IgD-negative memory B cell (primary cell): ENCODE measurements at regions not wholly inside any gene's neighbourhood (a gene's known extent, or its start where the extent isn't known, plus 50 kb on each side); places are given as distances from the start of the nearest gene placed in this dataset.

Experiments
- H3K27ac Mint-ChIP-seq, 3 donors: one replicate each; pipeline ENCODE4 v1.8.0; 2020 to 2022; ENCODE audit warnings: mild to moderate bottlenecking in 3 of 3, mixed read lengths in 3 of 3, moderate library complexity in 1 of 3
- H3K27me3 Mint-ChIP-seq: one replicate; pipeline ENCODE4 v1.8.0; 2021; ENCODE audit warnings: mixed read lengths
- H3K36me3 Mint-ChIP-seq: one replicate; pipeline ENCODE4 v1.8.0; 2020; ENCODE audit warnings: mild to moderate bottlenecking, mixed read lengths
- H3K4me1 Mint-ChIP-seq, 3 donors: one replicate each; pipeline ENCODE4 v1.8.0; 2020 to 2022; ENCODE audit warnings: mixed read lengths in 3 of 3, mild to moderate bottlenecking in 1 of 3
- H3K4me3 Mint-ChIP-seq, 4 donors: one replicate each; pipeline ENCODE4 v1.8.0; 2020 to 2022; ENCODE audit warnings: mild to moderate bottlenecking in 4 of 4, mixed read lengths in 4 of 4, moderate library complexity in 3 of 4
- H3K9me3 Mint-ChIP-seq, 3 donors: one replicate each; pipeline ENCODE4 v1.8.0; 2020 to 2021; ENCODE audit warnings: mixed read lengths in 3 of 3, mild to moderate bottlenecking in 1 of 3

GRCh38 chr12:5345534-5345933 lies 86.4 kb upstream of the NTF3 start:
- Mint-ChIP-seq H3K9me3 (peaks cover 0 to 7% (median 5%) of the 10 kb centered on the region in 3 donors), H3K36me3 (no peaks in the 10 kb centered on the region), H3K4me3 (no peak overlapping the region), H3K27ac (no peak overlapping the region), H3K27me3 (peaks cover 8% of the 10 kb centered on the region), H3K4me1 (no peaks in the 10 kb centered on the region)

- Mint-ChIP-seq H3K27ac (no peak overlapping the region), H3K4me1 (no peaks in the 10 kb centered on the region), H3K27me3 (peaks cover 5% of the 10 kb centered on the region), H3K36me3 (no peaks in the 10 kb centered on the region), H3K4me3 (no peak overlapping the region), H3K9me3 (peaks cover 0 to 8% (median 6%) of the 10 kb centered on the region in 3 donors)
Measured at GRCh38 chr12:5348057-5348456, 83.9 kb upstream of the NTF3 start.

- Mint-ChIP-seq H3K36me3 (no peaks in the 10 kb centered on the region), H3K9me3 (peaks cover 0 to 8% (median 8%) of the 10 kb centered on the region in 3 donors), H3K27ac (no peak overlapping the region), H3K4me1 (no peaks in the 10 kb centered on the region), H3K27me3 (peaks cover 5% of the 10 kb centered on the region), H3K4me3 (no peak overlapping the region)
Measured at GRCh38 chr12:5348491-5348890, 83.4 kb upstream of the NTF3 start.

- Mint-ChIP-seq H3K36me3 (no peaks in the 10 kb centered on the region), H3K27ac (no peak overlapping the region), H3K4me1 (no peaks in the 10 kb centered on the region)
Measured at GRCh38 chr12:5364036-5364770, 67.7 kb upstream of the NTF3 start.

DNA sequence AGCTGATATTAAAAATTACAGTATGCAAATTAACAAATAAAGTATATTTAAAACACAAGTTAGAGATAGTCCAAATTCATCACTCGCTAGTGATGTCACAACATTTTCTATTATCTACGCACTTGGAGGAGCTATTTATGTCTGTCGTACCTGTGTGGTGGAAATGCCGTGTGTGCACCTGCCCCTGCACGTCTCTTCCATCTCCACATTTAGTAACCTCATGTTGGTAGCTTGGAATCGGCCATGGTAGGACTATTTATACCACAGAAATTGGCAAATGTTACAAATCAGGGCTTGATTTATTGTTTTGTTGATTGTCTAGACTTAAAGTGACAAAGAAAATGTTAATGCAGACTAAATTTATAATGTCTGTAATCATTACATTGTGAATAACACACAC lies 62.6 kb upstream of the NTF3 start:
- Mint-ChIP-seq H3K36me3 (no peaks in the 10 kb centered on the region), H3K9me3 (peaks cover 0 to 4% (median 3%) of the 10 kb centered on the region in 3 donors), H3K4me3 (no peak overlapping the region), H3K27ac (no peak overlapping the region), H3K27me3 (no peaks in the 10 kb centered on the region), H3K4me1 (no peaks in the 10 kb centered on the region)

More at GRCh38 chr12:5364036-5364770, 67.7 kb upstream of the NTF3 start:
- Mint-ChIP-seq H3K9me3 (peaks cover 0 to 4% (median 3%) of the 10 kb centered on the region in 3 donors), H3K4me3 (no peak overlapping the region), H3K27me3 (no peaks in the 10 kb centered on the region)

- H3K27ac Mint-ChIP-seq = no peak overlapping the region
- H3K9me3 Mint-ChIP-seq = no peaks in the 10 kb centered on the region
- H3K4me1 Mint-ChIP-seq = no peaks in the 10 kb centered on the region
- no peak overlapping the region for H3K4me3 Mint-ChIP-seq
- no peaks in the 10 kb centered on the region for H3K27me3 Mint-ChIP-seq
- H3K36me3 Mint-ChIP-seq = no peaks in the 10 kb centered on the region
Measured at GRCh38 chr12:5371631-5372030, 60.3 kb upstream of the NTF3 start.

- Mint-ChIP-seq H3K27me3 (no peaks in the 10 kb centered on the region), H3K4me1 (no peaks in the 10 kb centered on the region), H3K36me3 (no peaks in the 10 kb centered on the region), H3K27ac (no peak overlapping the region), H3K9me3 (no peaks in the 10 kb centered on the region), H3K4me3 (no peak overlapping the region)
Measured at GRCh38 chr12:5374713-5375112, 57.2 kb upstream of the NTF3 start.

DNA sequence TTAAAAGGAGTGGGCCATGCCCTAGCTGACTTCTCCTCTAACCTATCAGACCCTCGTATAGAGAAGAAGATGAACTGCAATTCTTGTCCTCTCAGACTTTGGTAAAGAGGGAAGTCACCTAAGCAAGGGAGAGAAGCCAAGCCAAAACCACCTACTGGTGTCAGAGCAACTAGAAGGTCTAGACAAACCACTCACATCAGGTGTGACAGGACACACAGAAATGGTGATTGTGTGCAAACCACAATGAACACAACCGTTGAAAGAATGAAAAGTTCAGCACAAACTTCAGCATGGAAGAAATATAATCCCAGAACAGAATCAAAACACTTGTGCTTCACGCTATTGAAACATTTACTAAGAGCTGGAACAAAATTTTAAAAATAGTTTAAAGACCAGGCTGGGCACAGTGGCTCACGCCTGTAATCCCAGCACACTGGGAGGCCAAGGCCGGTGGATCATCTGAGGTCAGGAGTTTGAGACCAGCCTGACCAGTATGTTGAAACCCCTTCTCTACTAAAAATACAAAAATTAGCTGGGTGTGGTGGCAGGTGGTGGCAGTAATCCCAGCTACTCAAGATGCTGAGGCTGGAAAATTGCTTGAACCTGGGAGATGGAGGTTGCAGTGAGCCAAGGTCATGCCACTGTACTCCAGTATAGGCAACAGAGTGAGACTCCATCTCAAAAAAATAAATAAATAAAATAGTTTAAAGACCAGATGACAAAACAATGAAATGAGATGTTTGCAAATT lies 56.2 kb upstream of the NTF3 start:
- H3K4me3 Mint-ChIP-seq = no peak overlapping the region
- no peaks in the 10 kb centered on the region for H3K9me3 Mint-ChIP-seq
- H3K27me3 Mint-ChIP-seq = no peaks in the 10 kb centered on the region
- no peak overlapping the region for H3K27ac Mint-ChIP-seq
- no peaks in the 10 kb centered on the region for H3K4me1 Mint-ChIP-seq
- no peaks in the 10 kb centered on the region for H3K36me3 Mint-ChIP-seq

DNA sequence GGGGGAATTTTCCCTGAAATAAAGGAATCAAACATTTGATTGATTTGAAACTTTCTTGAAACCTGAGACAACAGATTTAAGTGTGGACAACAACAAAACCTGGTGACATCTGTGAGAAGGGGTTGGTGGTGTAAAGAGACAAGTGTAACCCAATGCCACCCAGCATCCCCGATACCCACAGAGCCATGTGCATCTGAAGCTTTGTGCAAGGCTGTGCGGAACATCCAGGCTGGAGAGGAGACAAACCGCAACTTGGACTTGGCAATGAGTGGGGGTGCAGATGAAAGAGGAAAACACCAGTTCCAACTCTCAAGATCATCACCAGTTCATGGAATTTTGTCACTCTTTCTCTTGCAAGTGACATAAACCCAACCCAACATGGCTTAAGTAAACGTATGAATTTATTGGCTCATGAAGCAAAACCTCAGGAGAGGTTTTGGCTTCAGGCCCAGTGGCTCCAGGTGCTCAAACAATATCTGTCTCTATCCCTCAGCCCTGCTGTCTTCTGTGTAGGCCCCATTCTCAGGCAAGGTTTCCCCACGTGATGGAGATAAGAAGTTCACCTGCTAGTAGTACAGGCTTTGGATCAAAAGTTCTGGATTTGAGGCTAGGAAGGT lies 55.2 kb upstream of the NTF3 start:
- Mint-ChIP-seq H3K36me3 (no peaks in the 10 kb centered on the region), H3K9me3 (no peaks in the 10 kb centered on the region), H3K4me3 (no peak overlapping the region), H3K4me1 (no peaks in the 10 kb centered on the region), H3K27ac (no peak overlapping the region), H3K27me3 (no peaks in the 10 kb centered on the region)

DNA sequence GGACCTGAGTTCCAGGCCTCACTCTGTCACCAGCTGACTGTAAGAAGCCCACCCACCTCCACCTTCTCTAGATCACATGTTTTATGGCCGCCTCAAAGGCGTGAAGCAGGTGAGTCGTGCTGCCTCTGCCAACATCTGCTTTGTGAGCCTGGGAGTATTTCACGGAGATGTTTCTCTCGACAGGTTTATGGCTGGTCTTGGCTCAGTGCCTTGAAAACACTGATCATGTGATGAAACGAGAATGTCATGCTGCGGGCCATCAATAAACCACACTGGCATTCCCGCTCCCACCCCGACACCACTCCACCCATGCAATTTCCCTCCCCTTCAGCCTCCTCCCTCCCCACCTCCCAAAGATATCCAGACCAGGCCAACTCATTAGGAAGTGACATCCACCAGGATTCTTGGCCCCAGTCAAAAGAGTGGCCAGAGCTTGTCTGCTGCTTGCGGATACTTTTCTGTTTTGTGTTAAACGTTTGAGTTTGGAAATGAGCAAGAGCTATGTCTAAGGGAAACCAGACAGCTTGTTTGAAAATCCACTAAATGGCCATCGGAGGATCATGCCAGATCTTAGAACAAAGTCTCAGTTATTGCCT lies 53.8 kb upstream of the NTF3 start:
- no peaks in the 10 kb centered on the region for H3K27me3 Mint-ChIP-seq

DNA sequence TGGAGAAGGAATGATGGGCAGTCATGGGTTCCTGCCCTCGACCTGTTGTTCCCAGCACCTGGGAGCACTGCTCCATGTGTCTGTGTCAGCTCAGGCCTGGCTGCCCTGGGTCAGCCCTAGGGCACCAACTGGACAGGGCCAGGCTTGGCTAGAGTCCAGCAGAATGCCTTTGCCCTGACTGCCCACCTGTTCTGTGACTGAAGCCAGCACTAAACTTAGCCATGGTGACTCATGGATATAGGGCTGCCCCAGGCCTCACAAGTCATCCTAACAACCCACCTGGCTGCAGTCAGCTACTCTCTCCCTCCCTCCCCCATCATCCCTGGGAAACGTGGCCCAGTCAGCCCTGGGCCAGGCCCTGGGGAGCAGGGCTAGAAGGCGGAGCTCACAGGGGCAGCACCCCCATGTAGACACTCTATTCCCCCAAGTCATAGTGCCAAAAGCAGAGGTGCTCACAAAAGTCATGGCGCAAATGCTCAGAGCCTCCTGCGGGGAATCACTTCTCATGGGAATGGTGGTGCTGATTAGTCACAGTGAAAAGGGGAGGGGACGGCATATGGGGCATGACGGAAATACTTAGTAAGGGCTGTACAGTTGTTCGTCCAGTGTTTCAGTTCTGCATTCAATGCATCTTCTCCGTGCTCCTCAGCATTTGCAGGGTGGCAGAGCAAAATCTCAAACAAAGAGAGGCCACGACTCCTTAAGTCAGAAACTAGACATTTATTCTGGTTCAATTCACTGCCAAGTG lies 52.0 kb upstream of the NTF3 start:
- Mint-ChIP-seq H3K27ac (no peak overlapping the region), H3K9me3 (no peaks in the 10 kb centered on the region), H3K27me3 (no peaks in the 10 kb centered on the region), H3K4me1 (no peaks in the 10 kb centered on the region), H3K36me3 (no peaks in the 10 kb centered on the region), H3K4me3 (no peak overlapping the region)

More for the DNA sequence above, 53.8 kb upstream of the NTF3 start:
- Mint-ChIP-seq H3K4me1 (no peaks in the 10 kb centered on the region), H3K4me3 (no peak overlapping the region), H3K27ac (no peak overlapping the region), H3K36me3 (no peaks in the 10 kb centered on the region), H3K9me3 (no peaks in the 10 kb centered on the region)
